Left ventricle myocardium inferior (tissue), 1 donor: ENCODE measurements at regions not wholly inside any gene's neighbourhood (a gene's known extent, or its start where the extent isn't known, plus 50 kb on each side); places are given as distances from the start of the nearest gene placed in this dataset.

Experiments
- DNase-seq: peaks from one replicate; pipeline ENCODE4 v3.0.0-alpha.2; 2020
- H3K27ac ChIP-seq: fragments of 200-600 bp; replicated peaks from 2 replicates; pipeline ENCODE4 v1.8.0; 2021
- H3K27me3 ChIP-seq: fragments of 200-600 bp; 2 replicates; pipeline ENCODE4 v1.8.0; 2021; ENCODE audit warnings: low read depth
- H3K36me3 ChIP-seq: fragments of 200-600 bp; 2 replicates; pipeline ENCODE4 v1.8.0; 2021
- H3K4me1 ChIP-seq: fragments of 200-600 bp; 2 replicates; pipeline ENCODE4 v1.8.0; 2021
- H3K4me3 ChIP-seq: fragments of 200-600 bp; 2 replicates; pipeline ENCODE4 v1.8.0; 2021; ENCODE audit warnings: mild to moderate bottlenecking, moderate library complexity
- H3K9me3 ChIP-seq: fragments of 200-600 bp; replicated peaks from 2 replicates; pipeline ENCODE4 v1.8.0; 2021
- intact Hi-C: fragments of 100-400 bp; cut with micrococcal nuclease; formaldehyde crosslinking; loops from one replicate; pipeline ENCODE4 v1.11.0; 2022
- TF ChIP-seq, protein P1 (sequence below): fragments of 200-600 bp; IDR thresholded peaks from 2 replicates; pipeline ENCODE4 v1.8.0; 2021; ENCODE audit warnings: antibody characterized with exemption, mild to moderate bottlenecking, borderline replicate concordance
- donor health status: DM: no; HTN: yes; CAD: no; lungs with severe emphysema.

DNA sequence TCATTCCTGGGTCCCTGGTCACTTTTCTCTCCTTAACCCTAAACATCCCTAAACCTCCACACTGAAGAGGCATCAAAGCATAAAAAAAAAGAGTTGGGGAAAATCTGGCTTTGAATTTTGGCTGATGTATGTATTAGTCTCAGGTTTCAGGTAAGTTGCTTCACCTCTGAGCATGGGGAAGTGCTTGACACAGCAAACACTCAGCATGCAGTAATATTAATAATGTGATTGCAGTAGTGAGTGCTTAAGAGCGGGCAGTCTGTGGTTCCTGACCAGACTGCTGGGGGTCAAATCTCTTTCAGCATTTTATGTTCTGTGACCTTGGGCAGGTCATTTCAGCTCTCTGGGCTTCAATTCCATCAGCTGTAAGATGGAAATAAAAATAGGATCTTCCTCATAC is 467.9 kb downstream of the SOX2 start:
- H3K4me1 ChIP-seq: no peaks in the 10 kb centered on the region
- intact Hi-C loops: no loop called here
- TF ChIP-seq, protein P1, sequence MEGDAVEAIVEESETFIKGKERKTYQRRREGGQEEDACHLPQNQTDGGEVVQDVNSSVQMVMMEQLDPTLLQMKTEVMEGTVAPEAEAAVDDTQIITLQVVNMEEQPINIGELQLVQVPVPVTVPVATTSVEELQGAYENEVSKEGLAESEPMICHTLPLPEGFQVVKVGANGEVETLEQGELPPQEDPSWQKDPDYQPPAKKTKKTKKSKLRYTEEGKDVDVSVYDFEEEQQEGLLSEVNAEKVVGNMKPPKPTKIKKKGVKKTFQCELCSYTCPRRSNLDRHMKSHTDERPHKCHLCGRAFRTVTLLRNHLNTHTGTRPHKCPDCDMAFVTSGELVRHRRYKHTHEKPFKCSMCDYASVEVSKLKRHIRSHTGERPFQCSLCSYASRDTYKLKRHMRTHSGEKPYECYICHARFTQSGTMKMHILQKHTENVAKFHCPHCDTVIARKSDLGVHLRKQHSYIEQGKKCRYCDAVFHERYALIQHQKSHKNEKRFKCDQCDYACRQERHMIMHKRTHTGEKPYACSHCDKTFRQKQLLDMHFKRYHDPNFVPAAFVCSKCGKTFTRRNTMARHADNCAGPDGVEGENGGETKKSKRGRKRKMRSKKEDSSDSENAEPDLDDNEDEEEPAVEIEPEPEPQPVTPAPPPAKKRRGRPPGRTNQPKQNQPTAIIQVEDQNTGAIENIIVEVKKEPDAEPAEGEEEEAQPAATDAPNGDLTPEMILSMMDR: no peak

DNA sequence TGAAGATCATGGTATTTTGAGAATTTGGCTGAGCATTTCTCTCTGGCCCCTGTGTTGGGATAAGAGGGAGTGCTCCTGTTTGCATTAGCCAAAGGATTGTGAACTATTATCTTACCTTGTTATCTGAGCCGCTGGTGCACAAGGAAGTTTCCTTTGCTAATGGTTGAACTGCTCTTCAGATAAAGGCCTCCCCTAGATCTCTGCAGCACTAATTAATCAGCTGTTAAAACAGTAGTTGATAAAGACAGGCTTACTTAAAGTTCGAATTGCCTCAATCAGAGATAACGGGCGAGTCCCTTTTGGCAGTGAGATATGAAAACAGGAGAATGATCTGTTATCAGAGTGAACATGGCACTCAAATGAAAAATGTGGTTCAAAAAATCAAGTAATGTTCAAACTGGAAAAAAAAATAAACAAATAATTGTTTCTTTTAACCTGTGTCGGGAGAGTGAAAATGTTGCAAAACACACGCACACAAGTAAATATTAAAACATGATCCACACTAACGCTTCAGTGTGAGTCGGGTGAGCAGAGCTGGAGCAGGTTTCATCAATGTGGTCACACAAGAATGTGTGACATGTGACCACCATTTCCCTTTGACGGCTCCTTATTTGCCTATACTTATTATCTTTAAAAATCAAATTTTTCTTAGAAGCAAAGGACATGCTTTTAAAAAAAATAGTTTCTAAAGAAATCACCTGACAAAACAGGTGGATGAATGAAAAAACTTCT is 469.1 kb downstream of the SOX2 start:
- intact Hi-C loops: no loop called here
- no peaks in the 10 kb centered on the region for H3K9me3 ChIP-seq

More for the DNA sequence above, 467.9 kb downstream of the SOX2 start:
- Histone ChIP-seq H3K27me3 (peaks cover 6% of the 10 kb centered on the region), H3K36me3 (no peaks in the 10 kb centered on the region), H3K9me3 (no peaks in the 10 kb centered on the region), H3K27ac (no peak overlapping the region), H3K4me3 (no peak overlapping the region)
- no peak for DNase-seq

DNA sequence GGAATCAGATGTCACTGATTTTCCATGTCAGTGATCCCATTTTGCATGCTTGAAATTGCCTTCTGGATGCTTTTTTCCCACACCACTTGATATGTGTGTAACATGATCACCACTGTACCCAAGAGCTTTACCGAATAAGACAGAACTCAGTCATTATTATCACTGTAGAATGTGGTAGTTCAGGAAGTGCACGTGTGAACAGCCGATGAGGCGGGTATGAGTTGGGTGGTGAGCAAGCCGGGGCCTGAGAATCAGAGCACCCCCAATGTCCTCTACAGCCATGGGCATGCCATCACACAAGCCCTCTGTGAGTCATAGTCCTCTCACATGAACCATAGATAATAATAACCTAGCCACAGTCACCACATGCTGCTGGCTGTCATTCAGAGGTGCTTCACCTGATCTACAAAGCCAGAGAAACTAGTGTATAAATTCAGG is 470.8 kb downstream of the SOX2 start:
- intact Hi-C loops: no loop called here

More for the DNA sequence above, 469.1 kb downstream of the SOX2 start:
- DNase-seq: no peak
- TF ChIP-seq, protein P1: no peak
- H3K4me1 ChIP-seq: no peaks in the 10 kb centered on the region
- H3K27me3 ChIP-seq: peaks cover 6% of the 10 kb centered on the region
- no peaks in the 10 kb centered on the region for H3K36me3 ChIP-seq
- no peak overlapping the region for H3K27ac ChIP-seq
- H3K4me3 ChIP-seq: no peak overlapping the region

DNA sequence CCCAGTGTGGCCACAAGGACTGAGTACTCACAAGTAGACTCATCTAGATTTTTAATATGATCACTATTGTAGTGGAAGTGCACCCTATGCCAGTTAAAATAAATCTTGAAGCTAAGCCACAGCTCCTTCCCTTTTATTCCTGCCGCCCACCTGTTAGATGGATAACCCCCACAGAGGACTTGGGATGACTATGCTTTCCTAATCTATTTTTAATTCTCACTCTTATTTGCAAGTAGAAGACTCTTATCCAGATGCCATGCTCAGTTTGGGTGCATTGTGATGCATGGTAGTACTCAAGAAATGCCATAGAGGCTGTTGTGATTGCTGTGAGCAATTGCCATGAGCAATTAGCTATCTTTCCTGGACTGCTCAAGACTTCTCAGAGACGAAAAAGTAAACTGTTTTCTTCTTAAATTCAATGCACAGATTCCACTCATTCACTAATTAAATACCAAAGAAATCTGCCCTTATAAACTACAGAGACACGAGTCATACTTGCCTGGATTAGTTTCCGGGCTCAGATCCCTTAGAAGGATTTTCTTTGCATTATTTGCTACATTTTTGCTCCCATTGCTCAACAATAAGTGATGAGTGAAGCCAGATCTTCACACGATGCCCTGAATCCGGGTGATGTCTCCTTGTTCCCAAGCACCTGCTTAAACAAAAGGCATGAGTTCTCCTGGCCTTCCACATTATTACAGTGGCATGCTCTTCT is 472.1 kb downstream of the SOX2 start:
- Histone ChIP-seq H3K9me3 (peaks cover 14% of the 10 kb centered on the region), H3K27ac (no peak overlapping the region), H3K4me1 (no peaks in the 10 kb centered on the region), H3K27me3 (peaks cover 6% of the 10 kb centered on the region), H3K4me3 (no peak overlapping the region), H3K36me3 (no peaks in the 10 kb centered on the region)
- no peak for DNase-seq
- TF ChIP-seq, protein P1: no peak
- intact Hi-C loops: no loop called here

More for the DNA sequence above, 470.8 kb downstream of the SOX2 start:
- no peaks in the 10 kb centered on the region for H3K4me1 ChIP-seq
- TF ChIP-seq, protein P1: no peak
- H3K27me3 ChIP-seq: peaks cover 6% of the 10 kb centered on the region
- no peaks in the 10 kb centered on the region for H3K36me3 ChIP-seq
- no peak overlapping the region for H3K27ac ChIP-seq
- DNase-seq: no peak
- H3K9me3 ChIP-seq: peaks cover 3% of the 10 kb centered on the region
- H3K4me3 ChIP-seq: no peak overlapping the region

DNA sequence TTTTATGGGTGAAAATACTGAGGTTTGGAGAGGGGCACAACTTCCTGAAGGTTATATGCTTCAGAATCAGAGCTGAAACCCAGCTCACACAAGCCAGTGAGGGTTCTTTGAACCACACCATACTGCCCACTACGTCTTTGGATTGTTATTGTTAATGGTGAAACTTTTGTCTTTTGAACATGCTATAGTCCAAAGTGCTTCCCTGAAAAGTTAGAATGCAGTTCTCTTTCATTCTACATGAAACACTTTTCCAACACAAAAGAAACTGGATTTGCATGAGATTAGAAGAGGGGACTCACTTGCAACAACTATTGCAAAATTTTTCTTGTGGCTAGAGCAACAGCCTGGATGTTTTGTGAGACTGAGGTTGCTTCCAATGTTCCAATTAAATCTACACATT is 473.6 kb downstream of the SOX2 start:
- Histone ChIP-seq H3K4me1 (no peaks in the 10 kb centered on the region), H3K4me3 (no peak overlapping the region), H3K27ac (no peak overlapping the region), H3K36me3 (no peaks in the 10 kb centered on the region), H3K27me3 (peaks cover 4% of the 10 kb centered on the region), H3K9me3 (peaks cover 14% of the 10 kb centered on the region)
- intact Hi-C loops: no loop called here
- no peak for DNase-seq
- TF ChIP-seq, protein P1: no peak
